Motor neuron (in vitro differentiated cells): ENCODE measurements at regions not wholly inside any gene's neighbourhood (a gene's known extent, or its start where the extent isn't known, plus 50 kb on each side); places are given as distances from the start of the nearest gene placed in this dataset.

ENCODE experiments used
- ATAC-seq, 8 experiments: fragments of 200-7000 bp; cut with Tn5 transposase; replicated peaks in 6 of 8; 2 replicates each; pipeline ENCODE4 v1.8.0; 2021; ENCODE audit warnings: mild to moderate bottlenecking in 8 of 8, moderate library complexity in 8 of 8
- H3K27ac ChIP-seq, 2 donors: fragments of 250-450 bp; sonication (Bioruptor Pico); 2 replicates each; pipeline ENCODE4 v1.9.0; 2021; ENCODE audit warnings: antibody characterized with exemption in 2 of 2, mild to moderate bottlenecking in 2 of 2, moderate library complexity in 1 of 2
- H3K4me1 ChIP-seq, 2 donors: fragments of 250-450 bp; sonication (Bioruptor Pico); replicated peaks in 1 of 2; 2 replicates each; pipeline ENCODE4 v1.6.1; 2021; ENCODE audit warnings: antibody characterized with exemption in 2 of 2, mild to moderate bottlenecking in 2 of 2, moderate library complexity in 1 of 2
- H3K4me3 ChIP-seq, 5 donors: fragments of 250-450 bp; sonication (Bioruptor Pico); 2 replicates each; pipeline ENCODE4 v1.9.0; 2021; ENCODE audit warnings: antibody characterized with exemption in 5 of 5, mild to moderate bottlenecking in 5 of 5, moderate library complexity in 4 of 5
- WGBS, 10 experiments: fragments of 450-650 bp; shearing (Covaris generic); methylation state at CpG; one replicate each; pipeline ENCODE4 v1.0.0; 2022; 5-methylcytosine and 5-hydroxymethylcytosine counted together
- in situ Hi-C, 9 experiments: fragments of 400-800 bp; cut with MboI; loops; one replicate each; pipeline ENCODE4 v1.15.0; 2021; ENCODE audit warnings: low sequenced_read_pairs in 9 of 9, low pct_unique_long_range_greater_than_20kb in 2 of 9; ENCODE audit not compliant: unreplicated experiment in 9 of 9

GRCh38 chr12:42945927-42946326 is 356.4 kb upstream of the PRICKLE1 start:
- Histone ChIP-seq H3K27ac (no peak overlapping the region), H3K4me3 (no peak overlapping the region), H3K4me1 (no peaks in the 10 kb centered on the region)
- ATAC-seq, result peak in 2 of 8 experiments; percentile 34 to 37
- in situ Hi-C loops, result no loop called here
- WGBS, 10 experiments, result 15 to 100% (median 91%) methylated on average over 1 to 2 of the region's 2 CpGs; no CpG with 5 or more reads in 1 of the 10 experiments

GRCh38 chr12:42944516-42944915 is 355.0 kb upstream of the PRICKLE1 start:
- ATAC-seq, result no peak
- no peak overlapping the region for H3K27ac ChIP-seq
- WGBS, 10 experiments, result 0 to 88% (median 50%) methylated on average over 1 to 2 of the region's 2 CpGs; no CpG with 5 or more reads in 1 of the 10 experiments
- no peaks in the 10 kb centered on the region for H3K4me1 ChIP-seq
- H3K4me3 ChIP-seq, result no peak overlapping the region
- in situ Hi-C loops, result no loop called here

- in situ Hi-C loops, result no loop called here
- 47 to 100% (median 89%) methylated on average over 1 to 3 of the region's 3 CpGs; no CpG with 5 or more reads in 2 of the 10 experiments for WGBS, 10 experiments
- Histone ChIP-seq H3K27ac (no peak overlapping the region), H3K4me1 (no peaks in the 10 kb centered on the region), H3K4me3 (no peak overlapping the region)
- no peak for ATAC-seq
Measured at GRCh38 chr12:42936991-42937390, 347.4 kb upstream of the PRICKLE1 start.

GRCh38 chr12:42936260-42936659 is 346.7 kb upstream of the PRICKLE1 start:
- in situ Hi-C loops, result no loop called here
- H3K27ac ChIP-seq, result no peak overlapping the region
- peak in 3 of 8 experiments; percentile 40 to 83 (median 67) for ATAC-seq
- H3K4me3 ChIP-seq, result no peak overlapping the region
- WGBS, 10 experiments, result 60 to 100% (median 94%) methylated on average over 1 of the region's 1 CpG; no CpG with 5 or more reads in 6 of the 10 experiments
- H3K4me1 ChIP-seq, result no peaks in the 10 kb centered on the region

- H3K4me3 ChIP-seq, result no peak overlapping the region
- peak in 2 of 8 experiments; percentile 67 to 73 for ATAC-seq
- 28 to 100% (median 57%) methylated on average over 1 to 2 of the region's 2 CpGs; no CpG with 5 or more reads in 4 of the 10 experiments for WGBS, 10 experiments
- in situ Hi-C loops, result no loop called here
- no peaks in the 10 kb centered on the region for H3K4me1 ChIP-seq
- H3K27ac ChIP-seq, result no peak overlapping the region
Measured at GRCh38 chr12:42935756-42936155, 346.2 kb upstream of the PRICKLE1 start.

GRCh38 chr12:42935090-42935489 is 345.5 kb upstream of the PRICKLE1 start:
- Histone ChIP-seq H3K4me3 (no peak overlapping the region), H3K27ac (no peak overlapping the region), H3K4me1 (no peaks in the 10 kb centered on the region)
- in situ Hi-C loops, result no loop called here
- whole genome bisulfite sequencing, 10 experiments, result 17 to 100% (median 76%) methylated on average over 1 to 5 of the region's 5 CpGs
- ATAC-seq, result no peak

- Histone ChIP-seq H3K4me1 (no peaks in the 10 kb centered on the region), H3K4me3 (no peak overlapping the region), H3K27ac (no peak overlapping the region)
- no peak for ATAC-seq
- in situ Hi-C loops, result no loop called here
- 46 to 90% (median 81%) methylated on average over 1 to 6 of the region's 6 CpGs for WGBS, 10 experiments
Measured at GRCh38 chr12:42933461-42934081, 344.0 kb upstream of the PRICKLE1 start.

GRCh38 chr12:42932936-42933335 is 343.4 kb upstream of the PRICKLE1 start:
- 36 to 100% (median 79%) methylated on average over 1 to 5 of the region's 5 CpGs; no CpG with 5 or more reads in 1 of the 10 experiments for WGBS, 10 experiments

GRCh38 chr12:42926232-42926631 is 336.7 kb upstream of the PRICKLE1 start:
- Histone ChIP-seq H3K27ac (no peak overlapping the region), H3K4me1 (peaks cover 0 to 2% of the 10 kb centered on the region in 2 donors), H3K4me3 (no peak overlapping the region)
- in situ Hi-C loops, result no loop called here
- ATAC-seq, result no peak

More at GRCh38 chr12:42932936-42933335, 343.4 kb upstream of the PRICKLE1 start:
- Histone ChIP-seq H3K27ac (no peak overlapping the region), H3K4me1 (no peaks in the 10 kb centered on the region), H3K4me3 (no peak overlapping the region)
- ATAC-seq, result no peak
- in situ Hi-C loops, result no loop called here

- Histone ChIP-seq H3K4me3 (no peak overlapping the region), H3K4me1 (peaks cover 0 to 2% of the 10 kb centered on the region in 2 donors), H3K27ac (no peak overlapping the region)
- WGBS, 10 experiments, result 70 to 100% (median 90%) methylated on average over 1 of the region's 1 CpG; no CpG with 5 or more reads in 6 of the 10 experiments
- ATAC-seq, result no peak
- in situ Hi-C loops, result no loop called here
Measured at GRCh38 chr12:42924482-42924881, 334.9 kb upstream of the PRICKLE1 start.

- peaks cover 0 to 2% of the 10 kb centered on the region in 2 donors for H3K4me1 ChIP-seq
- ATAC-seq, result no peak
- in situ Hi-C loops, result no loop called here
- no peak overlapping the region for H3K27ac ChIP-seq
- H3K4me3 ChIP-seq, result no peak overlapping the region
Measured at GRCh38 chr12:42923583-42923982, 334.0 kb upstream of the PRICKLE1 start.

GRCh38 chr12:42923156-42923555 is 333.6 kb upstream of the PRICKLE1 start:
- no peak for ATAC-seq
- Histone ChIP-seq H3K4me3 (no peak overlapping the region), H3K27ac (no peak overlapping the region)

GRCh38 chr12:42922505-42922850 is 332.9 kb upstream of the PRICKLE1 start:
- 30 to 89% (median 79%) methylated on average over 1 to 3 of the region's 3 CpGs; no CpG with 5 or more reads in 3 of the 10 experiments for WGBS, 10 experiments
- Histone ChIP-seq H3K4me3 (no peak overlapping the region), H3K4me1 (peaks cover 0 to 2% of the 10 kb centered on the region in 2 donors), H3K27ac (no peak overlapping the region)
- in situ Hi-C loops, result no loop called here
- no peak for ATAC-seq

More at GRCh38 chr12:42923156-42923555, 333.6 kb upstream of the PRICKLE1 start:
- peaks cover 0 to 2% of the 10 kb centered on the region in 2 donors for H3K4me1 ChIP-seq
- 55 to 100% (median 92%) methylated on average over 1 to 2 of the region's 2 CpGs; no CpG with 5 or more reads in 3 of the 10 experiments for WGBS, 10 experiments
- in situ Hi-C loops, result no loop called here
